DND-41 (cell line): ENCODE measurements at regions not wholly inside any gene's neighbourhood (a gene's known extent, or its start where the extent isn't known, plus 50 kb on each side); places are given as distances from the start of the nearest gene placed in this dataset.

Experiments
- ATAC-seq: fragments of 200-7000 bp; cut with Tn5 transposase; 3 replicates; pipeline ENCODE4 v1.9.1; 2021; ENCODE audit warnings: low read depth; ENCODE audit not compliant: insufficient read depth
- DNase-seq: peaks from one replicate; pipeline ENCODE4 v3.0.0-alpha.2; 2020
- H2AFZ ChIP-seq: 2 replicates; pipeline ENCODE4 v1.6.0; 2012; ENCODE audit warnings: low read depth, low read length
- H3K27ac ChIP-seq: 2 replicates; pipeline ENCODE4 v1.5.1; 2012; ENCODE audit warnings: low read length, inconsistent platforms
- H3K27me3 ChIP-seq: fragments of 200-600 bp; sonication (generic); 2 replicates; pipeline ENCODE4 v1.6.0; 2012; ENCODE audit warnings: low read length, mild to moderate bottlenecking, inconsistent platforms; ENCODE audit not compliant: insufficient read depth, poor library complexity
- H3K36me3 ChIP-seq: 2 replicates; pipeline ENCODE4 v1.5.1; 2012; ENCODE audit warnings: low read length, inconsistent platforms; ENCODE audit not compliant: insufficient read depth
- H3K4me1 ChIP-seq: 2 replicates; pipeline ENCODE4 v1.5.1; 2012; ENCODE audit warnings: mild to moderate bottlenecking, low read length; ENCODE audit not compliant: insufficient read depth
- H3K4me2 ChIP-seq: 2 replicates; pipeline ENCODE4 v1.6.0; 2012; ENCODE audit warnings: mild to moderate bottlenecking, moderate library complexity, low read length, inconsistent platforms; ENCODE audit not compliant: insufficient read depth
- H3K4me3 ChIP-seq, 2 experiments: fragments of 200-600 bp in 1 of 2; shearing (Covaris generic) in 1 of 2; 2 replicates each; pipeline ENCODE4 v1.5.1; 2012 to 2016; ENCODE audit warnings: inconsistent platforms in 2 of 2, low read length in 2 of 2, mild to moderate bottlenecking in 2 of 2, low read depth in 1 of 2, moderate library complexity in 1 of 2
- H3K79me2 ChIP-seq: 2 replicates; pipeline ENCODE4 v1.6.0; 2012; ENCODE audit warnings: low read length, inconsistent platforms; ENCODE audit not compliant: insufficient read depth
- H3K9ac ChIP-seq: 2 replicates; pipeline ENCODE4 v1.6.0; 2012; ENCODE audit warnings: low read depth, mild to moderate bottlenecking, inconsistent platforms, low read length, moderate library complexity
- H3K9me3 ChIP-seq: 2 replicates; pipeline ENCODE4 v1.5.1; 2012; ENCODE audit warnings: low read length, moderate library complexity, mild to moderate bottlenecking, inconsistent platforms; ENCODE audit not compliant: insufficient read depth, severe bottlenecking
- H4K20me1 ChIP-seq: 2 replicates; pipeline ENCODE4 v1.6.0; 2012; ENCODE audit warnings: low read length; ENCODE audit not compliant: insufficient read depth
- EZH2 ChIP-seq: IDR thresholded peaks from 3 replicates; pipeline ENCODE4 v1.6.1; 2012; ENCODE audit warnings: borderline replicate concordance, low read depth, mild to moderate bottlenecking, moderate library complexity, low read length, inconsistent platforms; ENCODE audit not compliant: severe bottlenecking
- TF ChIP-seq, protein P1 (sequence below): IDR thresholded peaks from 2 replicates; pipeline ENCODE4 v1.5.1; 2012; ENCODE audit warnings: borderline replicate concordance, low read length, moderate library complexity, mild to moderate bottlenecking; ENCODE audit not compliant: poor library complexity, severe bottlenecking; ENCODE audit errors: extremely low read depth

GRCh38 chr13:111404746-111405145 lies 84.3 kb downstream of the TEX29 start:
- no peaks in the 10 kb centered on the region for H4K20me1 ChIP-seq
- H3K4me2 ChIP-seq, result no peak overlapping the region
- DNase-seq, result no peak
- no peak overlapping the region for H3K9ac ChIP-seq
- H3K27ac ChIP-seq, result no peak overlapping the region
- H3K4me3 ChIP-seq, result no peak overlapping the region
- H3K36me3 ChIP-seq, result no peaks in the 10 kb centered on the region
- no peak overlapping the region for H2AFZ ChIP-seq
- H3K27me3 ChIP-seq, result peaks cover 3% of the 10 kb centered on the region
- H3K4me1 ChIP-seq, result peaks cover 2% of the 10 kb centered on the region; the same call in 1 of the 2 replicates
- H3K79me2 ChIP-seq, result no peaks in the 10 kb centered on the region
- ATAC-seq, result no peak
- H3K9me3 ChIP-seq, result no peaks in the 10 kb centered on the region
- TF ChIP-seq, protein P1, sequence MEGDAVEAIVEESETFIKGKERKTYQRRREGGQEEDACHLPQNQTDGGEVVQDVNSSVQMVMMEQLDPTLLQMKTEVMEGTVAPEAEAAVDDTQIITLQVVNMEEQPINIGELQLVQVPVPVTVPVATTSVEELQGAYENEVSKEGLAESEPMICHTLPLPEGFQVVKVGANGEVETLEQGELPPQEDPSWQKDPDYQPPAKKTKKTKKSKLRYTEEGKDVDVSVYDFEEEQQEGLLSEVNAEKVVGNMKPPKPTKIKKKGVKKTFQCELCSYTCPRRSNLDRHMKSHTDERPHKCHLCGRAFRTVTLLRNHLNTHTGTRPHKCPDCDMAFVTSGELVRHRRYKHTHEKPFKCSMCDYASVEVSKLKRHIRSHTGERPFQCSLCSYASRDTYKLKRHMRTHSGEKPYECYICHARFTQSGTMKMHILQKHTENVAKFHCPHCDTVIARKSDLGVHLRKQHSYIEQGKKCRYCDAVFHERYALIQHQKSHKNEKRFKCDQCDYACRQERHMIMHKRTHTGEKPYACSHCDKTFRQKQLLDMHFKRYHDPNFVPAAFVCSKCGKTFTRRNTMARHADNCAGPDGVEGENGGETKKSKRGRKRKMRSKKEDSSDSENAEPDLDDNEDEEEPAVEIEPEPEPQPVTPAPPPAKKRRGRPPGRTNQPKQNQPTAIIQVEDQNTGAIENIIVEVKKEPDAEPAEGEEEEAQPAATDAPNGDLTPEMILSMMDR, result no peak
- TF ChIP-seq EZH2, result no peak

DNA sequence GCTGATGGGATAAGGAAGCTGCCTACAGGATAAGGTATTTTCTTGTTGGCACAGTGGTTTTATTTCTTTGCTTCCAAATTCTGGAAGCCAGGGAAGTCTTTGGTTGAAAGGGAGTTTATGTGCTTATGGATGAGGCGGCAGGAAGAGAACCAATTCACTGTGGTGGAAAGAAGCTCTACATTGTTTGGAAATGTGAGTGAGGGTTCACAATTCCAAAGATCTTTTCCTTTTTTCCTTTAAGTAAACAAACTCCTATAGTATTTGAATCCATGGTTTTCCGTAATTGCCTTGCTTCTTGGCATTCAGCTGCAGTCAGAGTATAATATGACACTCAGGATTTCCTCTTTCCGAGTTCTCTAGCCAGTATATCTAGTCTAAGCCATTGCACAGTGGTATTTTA lies 86.2 kb downstream of the TEX29 start:
- Histone ChIP-seq H4K20me1 (no peaks in the 10 kb centered on the region), H3K36me3 (no peaks in the 10 kb centered on the region), H2AFZ (no peak overlapping the region), H3K79me2 (no peaks in the 10 kb centered on the region), H3K4me1 (no peaks in the 10 kb centered on the region), H3K27ac (no peak overlapping the region), H3K9me3 (no peaks in the 10 kb centered on the region), H3K9ac (no peak overlapping the region), H3K27me3 (peaks cover 3% of the 10 kb centered on the region), H3K4me2 (no peak overlapping the region), H3K4me3 (no peak overlapping the region)
- DNase-seq (no peak), ATAC-seq (no peak)
- TF ChIP-seq, protein P1, result no peak
- no peak for TF ChIP-seq EZH2

GRCh38 chr13:111407381-111408131 lies 87.1 kb downstream of the TEX29 start:
- Histone ChIP-seq H3K27me3 (peaks cover 9% of the 10 kb centered on the region), H3K36me3 (no peaks in the 10 kb centered on the region), H3K9ac (no peak overlapping the region), H4K20me1 (no peaks in the 10 kb centered on the region), H3K4me2 (no peak overlapping the region), H3K4me3 (no peak overlapping the region), H2AFZ (no peak overlapping the region), H3K79me2 (no peaks in the 10 kb centered on the region), H3K27ac (no peak overlapping the region), H3K9me3 (no peaks in the 10 kb centered on the region), H3K4me1 (no peaks in the 10 kb centered on the region)
- no peak for DNase-seq
- TF ChIP-seq EZH2, result no peak
- TF ChIP-seq, protein P1, result no peak
- no peak for ATAC-seq

- Histone ChIP-seq H3K9me3 (no peaks in the 10 kb centered on the region), H3K79me2 (no peaks in the 10 kb centered on the region), H3K4me2 (no peak overlapping the region), H3K27ac (no peak overlapping the region), H3K27me3 (peaks cover 18% of the 10 kb centered on the region), H2AFZ (no peak overlapping the region), H3K9ac (no peak overlapping the region), H3K4me3 (no peak overlapping the region), H3K4me1 (no peaks in the 10 kb centered on the region), H4K20me1 (no peaks in the 10 kb centered on the region), H3K36me3 (no peaks in the 10 kb centered on the region)
- DNase-seq (no peak), ATAC-seq (no peak)
- TF ChIP-seq, protein P1, result no peak
- TF ChIP-seq EZH2, result no peak
These were observed 89.0 kb downstream of the TEX29 start for GRCh38 chr13:111409413-111409812.
